H1 (cell line): ENCODE measurements at regions not wholly inside any gene's neighbourhood (a gene's known extent, or its start where the extent isn't known, plus 50 kb on each side); places are given as distances from the start of the nearest gene placed in this dataset.

Experiments
- CTCF ChIA-PET: fragments of 300-600 bp; sonication (Branson Sonifier 250); formaldehyde crosslinking; loops from one replicate; lab custom pipeline; 2021; ENCODE audit not compliant: partially characterized antibody; lab: Charles Lee
- POLR2A ChIA-PET: fragments of 300-600 bp; sonication (Branson Sonifier 250); formaldehyde crosslinking; loops from one replicate; lab custom pipeline; 2021; ENCODE audit warnings: inconsistent platforms; ENCODE audit not compliant: partially characterized antibody; lab: Charles Lee
- DNase-seq, 2 experiments: peaks; one replicate each; pipeline versions ENCODE4 v3.0.0 to v3.0.0-alpha.2; 2010 to 2022; ENCODE audit warnings: low spot score in 2 of 2, low read depth in 1 of 2, mixed read lengths in 1 of 2
- FAIRE-seq: peaks from 2 replicates; lab custom pipeline; 2011; peaks lifted over from hg19 to GRCh38; lab: Jason Lieb, UNC
- H2AFZ ChIP-seq: 2 replicates; pipeline ENCODE4 v1.8.1; 2012; ENCODE audit warnings: low read length, inconsistent platforms
- H2AK5ac ChIP-seq: 2 replicates; pipeline ENCODE4 v1.6.1; 2013; ENCODE audit warnings: low read depth, low read length
- H2BK120ac ChIP-seq: replicated peaks from 2 replicates; pipeline ENCODE3; 2013; ENCODE audit warnings: low read depth, low read length, inconsistent platforms
- H2BK12ac ChIP-seq: 2 replicates; pipeline ENCODE4 v1.6.1; 2013; ENCODE audit warnings: low read depth, low read length
- H2BK15ac ChIP-seq: 2 replicates; pipeline ENCODE4 v1.6.1; 2013; ENCODE audit warnings: low read length
- H2BK20ac ChIP-seq: 2 replicates; pipeline ENCODE4 v1.6.1; 2013; ENCODE audit warnings: low read length
- H2BK5ac ChIP-seq: 2 replicates; pipeline ENCODE4 v1.6.1; 2013; ENCODE audit warnings: low read depth, low read length
- H3K14ac ChIP-seq: 2 replicates; pipeline ENCODE4 v1.6.1; 2013; ENCODE audit warnings: inconsistent platforms; ENCODE audit not compliant: insufficient read length
- H3K18ac ChIP-seq: 2 replicates; pipeline ENCODE4 v1.6.1; 2013; ENCODE audit warnings: low read length; ENCODE audit errors: extremely low read depth
- H3K23ac ChIP-seq: 2 replicates; pipeline ENCODE4 v1.6.1; 2013; ENCODE audit warnings: inconsistent platforms; ENCODE audit not compliant: insufficient read length
- H3K23me2 ChIP-seq: 2 replicates; pipeline ENCODE4 v1.6.1; 2013; ENCODE audit warnings: low read depth, low read length
- H3K27ac ChIP-seq: 2 replicates; pipeline ENCODE4 v1.6.1; 2011; ENCODE audit warnings: low read depth, low read length, inconsistent platforms
- H3K27me3 ChIP-seq, 4 experiments: replicated peaks in 1 of 4; 1 replicate in 1 of 4; 2 replicates in 3 of 4; pipeline versions ENCODE4 v1.6.1 to v1.8.1; 2011 to 2013; ENCODE audit warnings: low read length in 3 of 4, mild to moderate bottlenecking in 3 of 4, inconsistent platforms in 2 of 4, mixed read lengths in 2 of 4, moderate library complexity in 1 of 4; ENCODE audit not compliant: control insufficient read depth in 3 of 4, insufficient read depth in 3 of 4; ENCODE audit errors: extremely low read depth in 1 of 4
- H3K36me3 ChIP-seq, 4 experiments: 2 replicates each; pipeline versions ENCODE4 v1.6.1 to v1.8.1; 2011 to 2013; ENCODE audit warnings: mild to moderate bottlenecking in 4 of 4, low read length in 3 of 4, moderate library complexity in 2 of 4, control low read depth in 1 of 4, inconsistent platforms in 1 of 4; ENCODE audit not compliant: insufficient read depth in 4 of 4, control insufficient read depth in 2 of 4
- H3K4ac ChIP-seq: replicated peaks from 2 replicates; pipeline ENCODE3; 2013; ENCODE audit warnings: low read length, low read depth, mixed read lengths, inconsistent platforms; ENCODE audit not compliant: insufficient read length
- H3K4me1 ChIP-seq, 4 experiments: replicated peaks in 1 of 4; 1 replicate in 1 of 4; 2 replicates in 3 of 4; pipeline versions ENCODE4 v1.6.1 to v1.8.1; 2011 to 2013; ENCODE audit warnings: low read length in 3 of 4, inconsistent platforms in 2 of 4, mixed read lengths in 1 of 4; ENCODE audit not compliant: insufficient read depth in 4 of 4, control insufficient read depth in 3 of 4
- H3K4me2 ChIP-seq, 2 experiments: 2 replicates each; pipeline versions ENCODE4 v1.6.1 to v1.8.1; 2011 to 2013; ENCODE audit warnings: low read depth in 2 of 2, low read length in 2 of 2, control low read depth in 1 of 2, inconsistent platforms in 1 of 2, mild to moderate bottlenecking in 1 of 2; ENCODE audit not compliant: insufficient read depth in 1 of 2
- H3K4me3 ChIP-seq, 4 experiments: fragments of 200-600, 300-600 bp in 1 of 4; sonication (generic), shearing (Covaris generic), sonication (Bioruptor Twin) in 1 of 4; 2 replicates each; pipeline versions ENCODE4 v1.5.1 to v1.8.1; 2011 to 2016; ENCODE audit warnings: low read length in 4 of 4, low read depth in 3 of 4, control low read depth in 2 of 4, inconsistent platforms in 2 of 4, mild to moderate bottlenecking in 2 of 4, mixed read lengths in 1 of 4, moderate library complexity in 1 of 4; ENCODE audit not compliant: insufficient read depth in 2 of 4; ENCODE audit errors: extremely low read depth in 1 of 4
- H3K56ac ChIP-seq: replicated peaks from 2 replicates; pipeline ENCODE3; 2013; ENCODE audit warnings: low read depth, mild to moderate bottlenecking, mixed read lengths, low read length, inconsistent platforms; ENCODE audit not compliant: insufficient read length
- H3K79me1 ChIP-seq: 2 replicates; pipeline ENCODE4 v1.6.1; 2013; ENCODE audit warnings: low read depth, low read length, control low read depth
- H3K79me2 ChIP-seq, 2 experiments: 2 replicates each; pipeline versions ENCODE4 v1.6.1 to v1.8.1; 2012 to 2013; ENCODE audit warnings: low read length in 2 of 2, mild to moderate bottlenecking in 2 of 2, inconsistent platforms in 1 of 2; ENCODE audit not compliant: insufficient read depth in 2 of 2, control insufficient read depth in 1 of 2
- H3K9ac ChIP-seq, 4 experiments: replicated peaks in 1 of 4; 1 replicate in 1 of 4; 2 replicates in 3 of 4; pipeline versions ENCODE4 v1.6.1 to v1.8.1; 2011 to 2013; ENCODE audit warnings: low read depth in 3 of 4, low read length in 3 of 4, control low read depth in 2 of 4, mild to moderate bottlenecking in 2 of 4, moderate library complexity in 2 of 4, inconsistent platforms in 1 of 4; ENCODE audit errors: extremely low read depth in 1 of 4
- H3K9me3 ChIP-seq, 2 experiments: 2 replicates each; pipeline versions ENCODE4 v1.6.1 to v1.8.1; 2012 to 2013; ENCODE audit warnings: mild to moderate bottlenecking in 2 of 2, moderate library complexity in 2 of 2, control low read depth in 1 of 2, inconsistent platforms in 1 of 2, low read depth in 1 of 2, low read length in 1 of 2, mixed read lengths in 1 of 2; ENCODE audit not compliant: insufficient read depth in 2 of 2
- H4K20me1 ChIP-seq, 2 experiments: replicated peaks in 1 of 2; 2 replicates each; pipeline versions ENCODE3 to v1.8.1; 2011 to 2013; ENCODE audit warnings: inconsistent platforms in 2 of 2, low read length in 2 of 2, mild to moderate bottlenecking in 1 of 2; ENCODE audit not compliant: insufficient read depth in 2 of 2, control insufficient read depth in 1 of 2
- H4K5ac ChIP-seq: 2 replicates; pipeline ENCODE4 v1.6.1; 2013; ENCODE audit warnings: low read length, low read depth, mixed read lengths, inconsistent platforms; ENCODE audit not compliant: insufficient read length
- H4K8ac ChIP-seq: 2 replicates; pipeline ENCODE4 v1.8.0; 2013; ENCODE audit warnings: mild to moderate bottlenecking, moderate library complexity, low read length, inconsistent platforms; ENCODE audit not compliant: insufficient read depth; ENCODE audit errors: extremely low read depth
- H4K91ac ChIP-seq: replicated peaks from 2 replicates; pipeline ENCODE3; 2013; ENCODE audit warnings: low read length, mixed read lengths, inconsistent platforms; ENCODE audit not compliant: insufficient read length
- SRF ChIP-seq: IDR thresholded peaks from 2 replicates; pipeline ENCODE4 v1.6.1; 2011; ENCODE audit warnings: mild to moderate bottlenecking, low read depth, low read length, moderate library complexity
- WGBS, 2 experiments: shearing (Covaris generic) in 1 of 2; methylation state at CpG; one replicate each; pipeline versions ENCODE4 v1.1.6 to v1.1.7; 2013 to 2015; ENCODE audit warnings: low lambda C conversion rate in 2 of 2, mixed read lengths in 2 of 2, inconsistent platforms in 1 of 2, low coverage in 1 of 2, missing lambda C conversion rate in 1 of 2; ENCODE audit not compliant: insufficient replicate concordance in 2 of 2, insufficient coverage in 1 of 2, insufficient read length in 1 of 2; ENCODE audit errors: extremely low coverage in 1 of 2, missing lambda C conversion rate in 1 of 2; 5-methylcytosine and 5-hydroxymethylcytosine counted together

DNA sequence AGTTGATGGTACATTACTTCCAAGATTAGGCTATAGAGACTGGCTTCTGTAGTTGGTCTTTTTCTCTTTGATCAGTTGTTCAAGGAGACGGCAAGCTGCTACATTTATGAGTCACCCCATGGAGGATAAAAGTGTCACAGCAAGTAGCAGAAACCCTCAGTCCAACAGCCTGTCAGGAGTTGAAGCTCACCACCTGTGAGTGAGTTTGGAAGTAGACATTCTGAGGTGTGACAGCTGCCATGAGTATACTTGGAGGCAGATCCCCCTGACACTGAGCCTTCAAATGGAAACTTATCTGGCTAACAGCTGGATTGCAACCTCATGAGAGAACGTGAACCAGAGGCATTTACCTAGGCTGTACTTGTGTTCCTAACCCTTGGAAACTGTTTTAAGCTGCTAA lies 68.0 kb downstream of the CCNG2 start:
- CTCF ChIA-PET, result interaction anchor here (0.9 to 8.2 kb wide), 7 partner anchors 16 to 133 kb away, joined by 3 to 80 read pairs (median 6); no protein-coding TSS in a partner anchor
- no peak overlapping the region for H3K4me2 ChIP-seq
- no peak overlapping the region for H3K14ac ChIP-seq
- H3K4me3 ChIP-seq, result no peak overlapping the region
- no peak overlapping the region for H3K9ac ChIP-seq
- H3K18ac ChIP-seq, result no peak overlapping the region
- H3K23ac ChIP-seq, result no peak overlapping the region
- no peaks in the 10 kb centered on the region; a peak in 1 of 7 replicates for H3K27me3 ChIP-seq
- no peak overlapping the region for H4K8ac ChIP-seq
- no peaks in the 10 kb centered on the region for H3K23me2 ChIP-seq
- no peak overlapping the region for H2AFZ ChIP-seq
- no peak overlapping the region for H2BK20ac ChIP-seq
- no peaks in the 10 kb centered on the region for H4K20me1 ChIP-seq
- no peak overlapping the region for H3K56ac ChIP-seq
- 71% methylated on average over 2 of the region's 2 CpGs; no CpG with 5 or more reads in 1 of the 2 experiments for WGBS, 2 experiments
- POLR2A ChIA-PET, result no interaction called here
- H3K79me2 ChIP-seq, result no peaks in the 10 kb centered on the region
- FAIRE-seq (no peak), DNase-seq (no peak)
- no peaks in the 10 kb centered on the region for H3K36me3 ChIP-seq
- H2AK5ac ChIP-seq, result no peak overlapping the region
- no peak overlapping the region for H4K5ac ChIP-seq
- no peaks in the 10 kb centered on the region for H3K4me1 ChIP-seq
- no peak overlapping the region for H2BK12ac ChIP-seq
- peaks cover 2 to 3% of the 10 kb centered on the region in 2 experiments; a peak in 1 of 4 replicates for H3K9me3 ChIP-seq
- H2BK5ac ChIP-seq, result no peak overlapping the region
- H2BK15ac ChIP-seq, result no peak overlapping the region
- H4K91ac ChIP-seq, result no peak overlapping the region
- H3K27ac ChIP-seq, result no peak overlapping the region
- H2BK120ac ChIP-seq, result no peak overlapping the region
- no peak overlapping the region for H3K4ac ChIP-seq
- no peaks in the 10 kb centered on the region for H3K79me1 ChIP-seq
- no peak for TF ChIP-seq SRF
